Naive B cell (primary cell): ENCODE measurements at regions not wholly inside any gene's neighbourhood (a gene's known extent, or its start where the extent isn't known, plus 50 kb on each side); places are given as distances from the start of the nearest gene placed in this dataset.

Experiments
- ATAC-seq, 2 donors: fragments of 150-1000 bp; cut with Tn5 transposase; 2 replicates each; pipeline ENCODE4 v1.10.0; 2021; ENCODE audit warnings: low read depth in 2 of 2, mild to moderate bottlenecking in 2 of 2, moderate library complexity in 2 of 2
- DNase-seq: peaks from one replicate; pipeline ENCODE4 v3.0.0; 2022
- H3K27ac Mint-ChIP-seq, 6 donors: one replicate each; pipeline ENCODE4 v1.8.0; 2020 to 2022; ENCODE audit warnings: mild to moderate bottlenecking in 6 of 6, mixed read lengths in 6 of 6, moderate library complexity in 5 of 6, inconsistent platforms in 2 of 6
- H3K27me3 Mint-ChIP-seq, 3 donors: one replicate each; pipeline ENCODE4 v1.8.0; 2021 to 2022; ENCODE audit warnings: mixed read lengths in 3 of 3, mild to moderate bottlenecking in 1 of 3
- H3K36me3 Mint-ChIP-seq, 2 donors: one replicate each; pipeline ENCODE4 v1.8.0; 2020 to 2022; ENCODE audit warnings: mixed read lengths in 2 of 2, inconsistent platforms in 1 of 2, mild to moderate bottlenecking in 1 of 2
- H3K4me1 Mint-ChIP-seq, 3 donors: one replicate each; pipeline ENCODE4 v1.8.0; 2020 to 2022; ENCODE audit warnings: mixed read lengths in 3 of 3, inconsistent platforms in 1 of 3, mild to moderate bottlenecking in 1 of 3, moderate library complexity in 1 of 3
- H3K4me3 Mint-ChIP-seq, 8 donors: one replicate each; pipeline ENCODE4 v1.8.0; 2020 to 2022; ENCODE audit warnings: mild to moderate bottlenecking in 8 of 8, mixed read lengths in 8 of 8, moderate library complexity in 8 of 8, inconsistent platforms in 2 of 8
- H3K9me3 Mint-ChIP-seq, 7 donors: one replicate each; pipeline ENCODE4 v1.8.0; 2020 to 2022; ENCODE audit warnings: mixed read lengths in 7 of 7, mild to moderate bottlenecking in 5 of 7, inconsistent platforms in 2 of 7, moderate library complexity in 1 of 7

DNA sequence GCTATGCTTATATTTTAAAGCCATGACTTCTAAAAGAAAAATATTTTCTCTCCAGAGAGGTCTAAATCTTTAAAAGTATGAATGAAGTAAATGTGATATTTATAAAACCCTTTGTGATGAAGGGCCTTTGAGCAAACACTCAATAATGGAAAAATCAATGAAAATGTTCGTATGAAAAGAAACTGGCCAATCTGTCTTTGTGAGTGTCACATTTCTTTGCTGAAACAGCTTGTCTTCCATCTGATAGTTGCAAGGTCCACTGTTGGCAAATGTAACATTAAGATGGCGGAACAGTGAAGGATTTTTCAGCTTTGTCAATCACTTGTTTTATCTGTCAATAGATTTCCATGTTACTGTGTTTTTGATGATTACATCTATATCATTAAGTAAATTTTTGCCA, 162.9 kb upstream of the GATA6 start:
- no peak overlapping the region for H3K27ac Mint-ChIP-seq
- no peak for ATAC-seq
- H3K4me1 Mint-ChIP-seq = no peaks in the 10 kb centered on the region

DNA sequence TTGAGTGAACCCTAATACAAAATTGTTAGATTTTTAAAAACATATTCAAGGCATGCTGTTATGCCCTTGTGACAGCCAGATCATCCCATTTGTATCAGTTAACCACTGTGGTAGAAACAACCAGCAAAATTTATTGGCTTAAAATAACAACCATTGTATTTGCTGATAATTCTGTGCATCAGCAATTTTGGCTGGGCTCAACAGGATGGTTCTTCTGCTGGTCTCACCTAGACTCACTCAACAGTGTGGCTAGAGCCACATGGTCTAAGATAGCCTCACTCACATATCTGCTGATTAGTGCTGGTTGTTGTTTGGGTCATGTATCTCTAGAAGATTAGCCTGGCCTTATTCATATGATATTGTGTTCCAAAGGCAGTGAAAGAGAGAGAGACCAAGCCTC, 160.1 kb upstream of the GATA6 start:
- Mint-ChIP-seq H3K9me3 (peaks cover 9 to 25% (median 14%) of the 10 kb centered on the region in 7 donors), H3K4me3 (no peak overlapping the region), H3K4me1 (no peaks in the 10 kb centered on the region), H3K27me3 (no peaks in the 10 kb centered on the region), H3K27ac (no peak overlapping the region), H3K36me3 (peaks cover 0 to 11% of the 10 kb centered on the region in 2 donors)
- DNase-seq = no peak
- no peak for ATAC-seq

More for the DNA sequence above, 162.9 kb upstream of the GATA6 start:
- peaks cover 2 to 8% (median 4%) of the 10 kb centered on the region in 7 donors for H3K9me3 Mint-ChIP-seq
- H3K27me3 Mint-ChIP-seq = no peaks in the 10 kb centered on the region
- no peak for DNase-seq
- no peaks in the 10 kb centered on the region for H3K36me3 Mint-ChIP-seq
- no peak overlapping the region for H3K4me3 Mint-ChIP-seq

DNA sequence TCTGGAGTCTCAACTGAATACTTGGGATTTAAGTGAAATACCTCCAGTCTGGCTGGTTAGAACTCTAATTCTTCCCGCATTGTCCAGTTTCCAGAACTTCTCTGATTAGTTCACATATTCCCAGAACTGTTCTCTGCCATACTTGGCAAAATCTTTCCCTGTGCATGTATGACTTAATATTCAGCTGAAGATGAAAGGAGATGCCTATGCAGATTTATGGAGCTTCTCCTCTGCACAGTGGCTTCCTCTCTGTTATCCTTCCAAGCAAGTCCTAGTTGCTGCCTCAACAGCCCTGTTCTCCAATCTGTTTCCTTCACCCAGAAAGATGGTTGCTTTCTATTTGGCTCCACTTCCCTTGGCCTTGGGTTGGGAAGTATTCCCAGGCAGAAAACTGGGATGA, 155.4 kb upstream of the GATA6 start:
- peaks cover 10 to 33% (median 19%) of the 10 kb centered on the region in 7 donors for H3K9me3 Mint-ChIP-seq
- peaks cover 0 to 5% (median 0%) of the 10 kb centered on the region in 3 donors for H3K4me1 Mint-ChIP-seq
- H3K27me3 Mint-ChIP-seq = no peaks in the 10 kb centered on the region
- H3K27ac Mint-ChIP-seq = no peak overlapping the region
- ATAC-seq (no peak), DNase-seq (no peak)
- H3K36me3 Mint-ChIP-seq = peaks cover 4 to 11% of the 10 kb centered on the region in 2 donors
- no peak overlapping the region for H3K4me3 Mint-ChIP-seq

DNA sequence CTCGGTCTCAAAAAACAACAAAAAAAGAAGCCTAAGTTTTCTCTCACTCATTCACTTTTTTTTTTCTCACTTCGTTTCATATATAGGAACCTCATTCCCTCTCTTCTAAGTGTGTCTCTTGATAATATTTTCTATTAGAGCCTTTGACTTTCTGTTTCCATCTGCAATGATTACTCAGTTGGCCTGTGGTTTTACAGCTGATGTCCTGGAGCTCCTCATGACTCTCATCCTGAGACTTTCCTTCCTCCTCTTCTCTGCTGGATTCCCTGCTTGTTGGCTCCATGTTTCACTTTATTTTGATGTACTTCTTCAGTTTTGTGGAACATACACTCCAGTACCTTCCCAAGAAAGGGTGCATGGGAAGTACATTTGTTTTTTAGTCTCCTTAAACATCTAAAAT, 154.2 kb upstream of the GATA6 start:
- no peak for ATAC-seq
- DNase-seq = no peak
- Mint-ChIP-seq H3K4me3 (no peak overlapping the region), H3K36me3 (peaks cover 4 to 11% of the 10 kb centered on the region in 2 donors), H3K9me3 (peaks cover 10 to 31% (median 18%) of the 10 kb centered on the region in 7 donors), H3K4me1 (peaks cover 0 to 5% (median 0%) of the 10 kb centered on the region in 3 donors), H3K27ac (no peak overlapping the region), H3K27me3 (no peaks in the 10 kb centered on the region)

DNA sequence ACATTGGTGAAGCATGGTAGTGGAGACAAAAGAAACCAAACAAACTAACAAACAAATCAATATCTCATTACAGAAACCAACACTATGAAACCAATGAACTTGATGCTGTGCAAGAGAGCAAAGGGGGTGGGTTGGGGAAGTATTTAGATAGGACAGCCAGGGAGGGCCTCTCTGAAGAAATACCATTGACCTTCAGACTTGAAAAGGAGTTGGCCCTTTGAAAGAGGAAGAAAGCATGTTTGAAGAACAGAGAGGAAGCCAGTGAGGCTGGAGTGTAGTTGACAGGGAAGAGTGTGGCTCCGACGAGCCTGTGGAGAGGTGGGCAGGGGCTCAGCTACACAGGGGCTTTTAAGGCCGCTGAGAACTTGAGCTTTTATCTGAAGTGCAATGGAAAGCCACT, 151.0 kb upstream of the GATA6 start:
- H3K36me3 Mint-ChIP-seq = peaks cover 4 to 9% of the 10 kb centered on the region in 2 donors
- DNase-seq (no peak), ATAC-seq (no peak)
- no peaks in the 10 kb centered on the region for H3K27me3 Mint-ChIP-seq
- no peak overlapping the region for H3K4me3 Mint-ChIP-seq
- peaks cover 0 to 5% (median 0%) of the 10 kb centered on the region in 3 donors for H3K4me1 Mint-ChIP-seq
- no peak overlapping the region for H3K27ac Mint-ChIP-seq
- H3K9me3 Mint-ChIP-seq = peaks cover 3 to 23% (median 11%) of the 10 kb centered on the region in 7 donors

DNA sequence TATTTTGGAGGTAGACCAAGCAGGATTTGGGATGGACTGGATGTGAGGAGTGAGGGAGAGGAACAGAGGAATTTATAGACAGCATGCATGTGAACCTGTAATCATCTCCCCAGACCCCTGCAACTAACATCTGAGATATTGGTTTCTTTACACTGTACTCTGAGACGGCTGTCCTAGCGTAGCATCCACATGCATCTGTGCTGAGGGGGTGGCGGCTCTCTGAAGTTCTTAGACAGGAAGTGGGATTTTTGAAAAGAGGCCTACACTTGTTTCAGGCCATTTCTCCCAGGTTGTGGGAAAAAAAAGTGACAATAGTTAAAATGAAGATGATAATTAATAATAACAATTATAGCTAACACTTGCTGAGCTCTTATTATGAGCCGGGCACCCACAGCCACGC, 150.2 kb upstream of the GATA6 start:
- ATAC-seq = no peak
- peaks cover 0 to 5% (median 0%) of the 10 kb centered on the region in 3 donors for H3K4me1 Mint-ChIP-seq
- DNase-seq = no peak
- no peak overlapping the region for H3K4me3 Mint-ChIP-seq
- no peaks in the 10 kb centered on the region for H3K27me3 Mint-ChIP-seq
- peaks cover 0 to 18% (median 7%) of the 10 kb centered on the region in 7 donors for H3K9me3 Mint-ChIP-seq
- H3K27ac Mint-ChIP-seq = no peak overlapping the region
- H3K36me3 Mint-ChIP-seq = peaks cover under 1 to 4% of the 10 kb centered on the region in 2 donors

DNA sequence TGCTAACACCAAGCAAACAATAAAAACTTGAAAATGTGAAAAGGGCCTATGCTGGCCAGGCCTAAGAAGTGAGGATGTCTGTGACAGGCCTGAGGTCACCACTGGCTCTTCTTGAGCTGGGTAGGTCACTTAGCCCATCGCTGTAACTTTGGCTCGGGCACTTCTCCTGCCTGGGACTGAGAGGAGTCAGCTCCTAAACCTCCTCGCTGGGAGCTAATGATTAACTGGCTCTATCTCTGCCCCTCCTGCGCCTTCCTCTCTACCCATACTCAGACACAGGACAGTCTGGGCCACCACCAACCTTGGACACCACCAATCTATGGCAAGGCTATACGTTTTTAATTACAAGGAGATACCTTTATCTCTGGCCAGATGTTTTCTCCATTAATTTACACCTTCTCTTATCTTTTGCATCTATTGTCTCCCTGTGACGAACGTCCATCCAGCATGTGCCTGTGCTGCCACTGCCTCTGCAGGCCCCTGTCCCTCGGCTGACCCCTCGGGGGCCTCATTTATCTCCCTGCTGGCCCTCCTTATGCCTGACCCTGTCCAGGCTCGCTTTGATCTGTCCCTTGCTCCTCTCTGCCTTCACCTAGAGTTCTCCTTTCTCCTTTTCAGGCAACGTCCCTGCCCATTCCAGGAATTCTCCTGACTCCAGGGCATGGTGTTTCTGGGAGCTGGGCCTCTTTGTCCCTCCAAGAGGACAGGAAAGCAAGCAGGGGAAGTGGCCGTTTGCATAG, 149.1 kb upstream of the GATA6 start:
- DNase-seq (no peak), ATAC-seq (no peak)
- Mint-ChIP-seq H3K27me3 (no peaks in the 10 kb centered on the region), H3K27ac (no peak overlapping the region), H3K9me3 (peaks cover 0 to 16% (median 4%) of the 10 kb centered on the region in 7 donors), H3K4me1 (peaks cover 0 to 5% (median 0%) of the 10 kb centered on the region in 3 donors), H3K36me3 (peaks cover 0 to 2% of the 10 kb centered on the region in 2 donors), H3K4me3 (no peak overlapping the region)

DNA sequence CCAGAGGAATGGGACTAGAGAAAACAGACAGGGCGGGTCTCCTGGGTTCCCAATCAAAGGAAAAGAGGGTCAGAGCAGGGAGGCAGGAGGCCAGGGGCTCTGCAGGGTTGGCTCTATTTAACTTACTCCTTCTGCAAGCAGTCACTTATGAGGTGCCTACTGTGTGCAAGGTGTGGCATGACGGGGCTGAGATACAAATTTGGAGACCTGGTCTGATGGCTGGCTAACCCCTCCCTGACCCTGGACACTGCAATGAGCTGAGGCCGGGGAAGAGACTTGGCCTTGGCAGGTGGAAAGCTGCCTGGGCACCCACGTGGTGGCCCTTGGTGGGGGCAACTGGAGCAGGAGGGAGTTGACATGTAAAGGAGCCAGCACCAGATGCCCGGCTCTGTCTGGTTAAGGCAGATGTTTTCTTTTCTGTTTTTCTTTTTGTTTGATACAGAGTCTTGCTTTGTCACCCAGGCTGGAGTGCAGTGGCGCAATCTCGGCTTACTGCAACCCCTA, 148.5 kb upstream of the GATA6 start:
- H3K4me3 Mint-ChIP-seq = no peak overlapping the region
- DNase-seq = no peak

DNA sequence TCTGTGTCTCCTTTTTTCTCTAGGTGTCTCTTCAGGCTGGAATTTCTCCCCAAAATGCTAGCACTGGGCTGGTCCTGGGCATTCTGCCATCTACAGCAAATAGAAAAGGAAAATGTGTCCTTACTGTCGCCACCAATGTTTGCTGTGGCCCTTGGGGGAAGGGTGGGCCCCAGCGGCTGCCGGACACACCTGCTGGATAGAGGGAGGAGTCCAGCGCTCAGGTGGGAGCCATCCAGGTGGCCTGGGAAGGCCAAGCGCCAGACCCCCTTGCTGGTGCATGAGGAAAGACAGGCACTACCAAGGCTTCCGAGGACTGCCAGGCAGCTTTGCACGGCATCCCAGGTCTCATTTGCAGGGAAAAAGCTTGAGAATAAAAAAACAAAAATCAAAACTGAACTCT, 147.7 kb upstream of the GATA6 start:
- Mint-ChIP-seq H3K27ac (no peak overlapping the region), H3K4me3 (no peak overlapping the region), H3K4me1 (peaks cover 0 to 5% (median 0%) of the 10 kb centered on the region in 3 donors), H3K9me3 (peaks cover 0 to 14% (median 3%) of the 10 kb centered on the region in 7 donors), H3K27me3 (no peaks in the 10 kb centered on the region), H3K36me3 (no peaks in the 10 kb centered on the region)
- no peak for DNase-seq
- ATAC-seq = no peak

More for the DNA sequence above, 148.5 kb upstream of the GATA6 start:
- no peaks in the 10 kb centered on the region for H3K36me3 Mint-ChIP-seq
- no peak overlapping the region for H3K27ac Mint-ChIP-seq
- H3K9me3 Mint-ChIP-seq = peaks cover 0 to 14% (median 4%) of the 10 kb centered on the region in 7 donors
- no peaks in the 10 kb centered on the region for H3K27me3 Mint-ChIP-seq
- no peak for ATAC-seq
- peaks cover 0 to 5% (median 0%) of the 10 kb centered on the region in 3 donors for H3K4me1 Mint-ChIP-seq

DNA sequence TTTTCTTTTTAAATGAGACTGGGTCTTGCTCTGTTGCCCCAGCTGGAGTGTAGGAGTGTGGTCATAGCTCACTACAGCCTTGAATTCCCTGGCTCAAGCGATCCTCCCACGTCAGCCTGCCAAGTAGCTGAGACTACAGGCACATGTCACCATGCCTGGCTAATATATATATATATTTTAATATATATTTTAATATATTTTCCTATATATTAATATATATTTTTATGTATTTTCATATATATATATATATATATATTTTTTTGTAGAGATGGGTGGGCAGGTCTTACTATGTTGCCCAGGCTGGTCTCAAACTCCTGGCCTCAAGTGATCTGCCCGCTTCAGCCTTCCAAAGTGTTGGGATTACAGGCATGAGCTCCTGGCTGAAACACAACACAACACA, 144.5 kb upstream of the GATA6 start:
- Mint-ChIP-seq H3K9me3 (peaks cover 0 to 10% (median 0%) of the 10 kb centered on the region in 7 donors), H3K27ac (no peak overlapping the region), H3K4me1 (no peaks in the 10 kb centered on the region), H3K36me3 (no peaks in the 10 kb centered on the region), H3K4me3 (no peak overlapping the region), H3K27me3 (no peaks in the 10 kb centered on the region)
- DNase-seq = no peak
- ATAC-seq = no peak

DNA sequence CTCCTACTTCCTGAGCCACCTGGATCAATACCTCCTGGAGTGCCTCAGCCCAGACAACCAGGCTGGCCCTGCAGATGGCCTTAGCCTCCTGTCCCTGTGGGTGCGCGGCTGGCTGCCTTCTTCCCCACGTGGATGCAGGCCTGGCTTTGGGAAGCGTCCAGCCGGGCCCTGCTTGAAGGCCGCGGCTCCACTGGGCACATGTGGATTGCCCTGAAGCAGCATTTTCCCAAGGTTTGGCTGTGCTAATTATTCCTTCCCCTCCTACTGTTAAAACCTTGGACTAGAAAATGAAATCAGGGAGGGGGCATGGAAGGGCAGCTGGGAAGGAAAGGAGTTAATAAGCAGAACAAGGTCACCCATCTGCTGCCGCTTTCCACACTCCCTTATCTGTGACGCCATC, 143.0 kb upstream of the GATA6 start:
- Mint-ChIP-seq H3K4me1 (no peaks in the 10 kb centered on the region), H3K27ac (no peak overlapping the region), H3K36me3 (no peaks in the 10 kb centered on the region), H3K4me3 (no peak overlapping the region), H3K9me3 (peaks cover 0 to 15% (median 0%) of the 10 kb centered on the region in 7 donors), H3K27me3 (no peaks in the 10 kb centered on the region)
- DNase-seq = no peak
- no peak for ATAC-seq

DNA sequence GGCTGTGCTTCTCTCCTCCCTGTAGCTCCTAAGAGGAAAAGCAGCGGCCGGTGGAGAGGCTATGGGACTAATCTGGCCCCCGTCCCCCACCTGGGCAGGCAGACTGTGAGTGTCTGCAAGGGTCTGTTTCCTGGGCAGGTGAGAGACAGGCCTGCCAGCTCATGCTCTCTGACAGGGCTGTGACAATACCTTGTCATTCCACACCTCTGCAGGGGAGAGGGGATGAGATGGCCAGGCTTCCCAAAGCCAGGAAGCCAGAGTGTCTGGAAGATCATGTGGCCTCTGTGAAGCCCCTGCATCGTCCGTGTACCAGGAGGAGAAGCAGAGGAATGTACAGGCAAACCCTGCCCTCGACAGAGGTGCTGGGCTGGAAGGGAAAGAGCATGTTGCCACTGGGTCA, 142.5 kb upstream of the GATA6 start:
- no peak overlapping the region for H3K4me3 Mint-ChIP-seq
- no peaks in the 10 kb centered on the region for H3K27me3 Mint-ChIP-seq
- H3K9me3 Mint-ChIP-seq = peaks cover 0 to 15% (median 0%) of the 10 kb centered on the region in 7 donors
- no peak for ATAC-seq
- H3K36me3 Mint-ChIP-seq = no peaks in the 10 kb centered on the region
- H3K27ac Mint-ChIP-seq = peak overlapping the region in 1 of 6 donors; percentile 12
- no peaks in the 10 kb centered on the region for H3K4me1 Mint-ChIP-seq
- DNase-seq = no peak

DNA sequence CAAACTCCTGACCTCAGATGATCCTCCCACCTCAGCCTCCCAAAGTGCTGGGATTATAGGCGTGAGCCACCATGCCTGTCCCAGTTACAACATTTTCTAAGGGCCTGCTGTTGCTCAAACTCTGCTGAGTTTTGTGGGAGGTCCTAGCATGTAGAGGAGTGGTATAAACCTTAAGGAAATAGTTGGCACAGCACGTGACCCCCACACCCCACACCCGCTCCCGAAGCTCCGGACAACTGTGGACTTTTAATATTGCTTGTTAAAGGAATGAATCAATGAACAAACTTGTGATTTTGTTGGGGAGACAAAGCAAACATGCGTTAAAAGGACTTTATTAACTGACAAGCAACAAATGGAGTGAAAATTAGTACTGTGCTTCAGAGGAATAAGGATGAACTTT, 137.8 kb upstream of the GATA6 start:
- Mint-ChIP-seq H3K4me3 (no peak overlapping the region), H3K27ac (no peak overlapping the region), H3K9me3 (peaks cover 0 to 9% (median 0%) of the 10 kb centered on the region in 7 donors), H3K36me3 (no peaks in the 10 kb centered on the region), H3K4me1 (no peaks in the 10 kb centered on the region), H3K27me3 (no peaks in the 10 kb centered on the region)
- ATAC-seq = no peak
- DNase-seq = no peak

DNA sequence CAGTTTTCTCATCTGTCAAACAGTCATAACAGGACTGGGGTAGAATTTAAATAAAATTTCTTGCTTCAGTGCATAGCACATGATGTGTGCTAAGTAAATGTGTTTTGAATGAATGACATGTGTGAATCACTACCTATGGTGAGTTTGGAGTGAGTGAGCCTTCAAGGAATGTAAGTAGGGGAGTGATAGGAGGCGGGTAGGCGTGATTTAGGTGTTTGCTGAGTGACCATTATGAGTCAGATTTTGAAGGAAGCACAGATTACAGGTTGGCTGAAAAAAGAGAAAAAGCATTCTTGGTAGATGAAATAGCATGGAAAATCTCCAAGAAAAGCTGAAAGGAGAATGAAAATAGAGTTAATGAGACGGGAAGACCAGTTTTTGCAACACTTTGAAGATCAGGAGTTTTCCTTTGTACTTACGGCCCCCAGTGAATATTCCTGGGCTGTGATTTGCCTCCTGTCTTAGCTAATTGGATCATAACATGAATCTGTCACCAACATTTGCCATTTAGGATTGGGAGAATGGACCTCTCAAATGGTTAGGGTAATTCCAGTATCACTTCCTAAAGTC, 136.9 kb upstream of the GATA6 start:
- ATAC-seq = no peak
- H3K9me3 Mint-ChIP-seq = peaks cover 0 to 9% (median 0%) of the 10 kb centered on the region in 7 donors

More for the DNA sequence above, 136.9 kb upstream of the GATA6 start:
- Mint-ChIP-seq H3K27me3 (no peaks in the 10 kb centered on the region), H3K27ac (no peak overlapping the region), H3K4me1 (no peaks in the 10 kb centered on the region), H3K36me3 (no peaks in the 10 kb centered on the region), H3K4me3 (no peak overlapping the region)
- DNase-seq = no peak
